Lower leg skin (tissue), 3 donors: ENCODE measurements at regions not wholly inside any gene's neighbourhood (a gene's known extent, or its start where the extent isn't known, plus 50 kb on each side); places are given as distances from the start of the nearest gene placed in this dataset.

ENCODE experiments used
- CTCF ChIP-seq, 3 donors: fragments of 450-650 bp; IDR thresholded peaks; one replicate each; pipeline ENCODE4 v1.5.1; 2016; ENCODE audit warnings: antibody characterized with exemption in 3 of 3, mild to moderate bottlenecking in 3 of 3, moderate library complexity in 2 of 3
- POLR2A ChIP-seq, 2 donors: fragments of 450-650 bp; IDR thresholded peaks; one replicate each; pipeline ENCODE4 v1.6.1; 2016 to 2017; ENCODE audit warnings: antibody characterized with exemption in 2 of 2, mild to moderate bottlenecking in 1 of 2, moderate library complexity in 1 of 2

GRCh38 chr7:22629056-22629455 lies 97.9 kb upstream of the IL6 start:
- TF ChIP-seq CTCF (IDR thresholded peaks at IDR 0.05) (no peak), POLR2A (IDR thresholded peaks at IDR 0.05) (no peak)
